HG03060 (cell line): ENCODE measurements at regions not wholly inside any gene's neighbourhood (a gene's known extent, or its start where the extent isn't known, plus 50 kb on each side); places are given as distances from the start of the nearest gene placed in this dataset.
"Not testable (repeated sequence)": the region's sequence is repeated elsewhere in the genome, so short reads cannot be mapped to it uniquely, and the experiment has no call there.

ENCODE experiments used
- ATAC-seq: cut with Tn5 transposase; IDR thresholded peaks from one replicate; pipeline ENCODE4 v1.9.1; 2021; ENCODE audit warnings: low read depth, moderate number of reproducible peaks; ENCODE audit not compliant: unreplicated experiment

DNA sequence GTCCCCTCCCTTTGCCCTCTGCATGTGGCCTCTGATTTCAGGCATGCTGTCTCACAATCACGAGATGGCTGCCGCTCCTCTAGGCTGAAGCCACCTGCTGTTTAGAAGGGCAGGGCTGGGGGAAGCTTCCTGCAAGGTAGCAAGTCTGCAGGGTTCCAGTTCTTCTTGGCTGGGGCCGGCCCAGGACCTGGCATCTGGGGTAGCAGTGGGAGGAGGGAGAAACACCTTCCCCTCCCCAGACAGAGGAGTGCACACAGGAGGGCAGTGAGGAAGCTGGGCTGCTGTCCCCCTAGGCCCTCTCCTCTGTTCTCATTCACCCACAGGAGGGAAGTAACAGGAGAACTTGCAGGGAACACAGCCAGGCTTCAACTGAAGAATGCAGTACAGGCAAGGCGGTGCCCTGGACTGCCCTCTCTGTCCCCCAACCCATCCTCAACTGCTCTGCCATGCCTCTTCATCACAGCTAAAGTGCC lies 345.9 kb upstream of the HS6ST1 start:
- no peak for ATAC-seq

DNA sequence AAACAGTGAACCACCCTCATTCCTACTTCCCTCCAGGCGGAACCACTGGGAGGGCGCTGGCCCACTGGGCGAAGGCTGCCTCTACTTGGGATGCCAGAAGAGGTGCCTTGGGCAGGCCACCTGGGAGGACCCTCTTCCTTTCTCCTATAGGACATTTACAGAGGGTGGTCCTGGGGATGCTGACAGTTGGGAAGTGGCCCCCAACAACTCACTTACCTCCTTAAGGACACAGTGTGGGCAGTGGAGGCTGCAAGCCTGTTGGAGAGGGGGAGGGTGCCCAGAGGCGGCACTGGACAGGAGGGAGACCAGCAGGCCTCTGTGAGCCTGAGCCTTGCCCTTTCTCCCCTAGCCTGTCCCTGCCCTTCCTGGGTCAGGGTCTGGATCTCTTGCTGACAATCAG lies 346.4 kb upstream of the HS6ST1 start:
- no peak for ATAC-seq

DNA sequence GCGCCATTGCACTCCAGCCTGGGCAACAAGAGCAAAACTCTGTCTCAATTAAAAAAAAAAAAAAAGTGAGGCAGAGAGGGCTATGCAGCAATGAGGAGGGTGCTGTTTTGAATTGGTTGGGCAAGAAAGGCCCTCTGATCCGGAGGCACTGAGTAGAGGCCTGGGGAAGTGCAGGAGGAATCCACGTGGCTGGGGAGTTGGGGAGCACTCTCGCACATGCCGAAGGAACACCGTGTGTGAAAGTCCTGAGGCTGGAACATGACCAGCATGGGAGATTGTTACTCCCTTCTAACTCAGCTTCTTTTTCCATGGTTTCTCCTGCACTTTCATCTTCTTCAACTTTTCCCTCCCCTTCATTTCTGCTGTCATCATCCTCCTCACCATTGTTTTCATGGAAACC lies 347.9 kb upstream of the HS6ST1 start:
- ATAC-seq, result no peak

DNA sequence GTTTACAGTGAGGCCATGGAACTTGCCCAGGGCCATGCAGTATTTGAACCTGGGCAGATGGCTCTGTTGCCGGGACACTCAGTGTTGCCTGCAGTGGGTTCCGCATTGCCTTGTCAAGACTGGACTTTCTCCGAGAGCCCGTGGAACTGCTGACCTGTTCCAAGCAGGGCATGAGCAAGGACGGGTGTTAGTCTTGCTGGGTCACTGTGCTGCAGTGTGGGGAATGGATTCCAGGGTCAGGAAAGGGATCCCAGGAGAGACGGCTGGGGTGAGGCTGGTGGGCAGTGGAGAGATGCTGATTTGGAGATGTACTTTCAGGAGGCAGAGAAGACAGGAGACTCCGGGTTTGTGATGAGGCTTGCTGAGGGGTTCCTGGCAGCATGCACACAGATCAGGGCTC lies 348.7 kb upstream of the HS6ST1 start:
- ATAC-seq, result no peak

DNA sequence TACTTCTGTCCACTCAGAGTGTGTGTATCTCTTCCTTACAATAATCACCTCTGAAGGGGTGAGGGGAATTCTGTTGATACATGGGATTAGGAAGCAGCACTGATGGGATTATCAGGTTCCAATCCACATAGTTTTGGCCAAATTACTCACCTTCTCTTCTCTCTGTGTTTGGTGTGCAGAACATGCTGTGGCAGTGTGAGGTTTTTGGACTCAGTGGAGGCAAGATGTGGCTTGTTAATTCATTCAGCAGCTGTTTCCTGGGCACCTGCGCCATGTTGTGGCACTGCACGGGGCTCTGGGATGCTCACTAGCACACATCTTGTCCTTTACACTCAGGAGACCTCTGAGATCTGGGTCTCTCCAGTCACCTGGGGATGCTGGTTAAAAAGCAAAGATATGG lies 350.3 kb upstream of the HS6ST1 start:
- ATAC-seq, result no peak

DNA sequence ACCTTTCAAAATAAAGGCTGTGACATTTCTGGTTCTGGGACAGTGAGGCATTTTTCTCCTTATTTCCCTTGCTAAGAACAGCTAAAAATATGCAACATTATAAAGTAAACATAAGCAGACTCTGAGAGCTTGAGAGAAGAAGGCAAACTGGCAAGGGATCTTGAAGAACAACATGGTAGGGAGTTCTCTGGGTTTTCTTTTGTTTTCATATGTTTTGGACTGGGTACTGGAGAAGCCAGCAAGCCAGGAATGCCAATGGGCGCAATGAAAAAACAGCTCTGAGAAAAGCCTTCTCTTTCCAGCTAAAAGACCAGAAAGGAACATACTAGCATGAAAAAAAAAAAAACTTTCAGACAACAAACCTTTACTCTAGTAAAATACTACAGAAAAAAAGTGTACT lies 351.4 kb upstream of the HS6ST1 start:
- ATAC-seq, result no peak

DNA sequence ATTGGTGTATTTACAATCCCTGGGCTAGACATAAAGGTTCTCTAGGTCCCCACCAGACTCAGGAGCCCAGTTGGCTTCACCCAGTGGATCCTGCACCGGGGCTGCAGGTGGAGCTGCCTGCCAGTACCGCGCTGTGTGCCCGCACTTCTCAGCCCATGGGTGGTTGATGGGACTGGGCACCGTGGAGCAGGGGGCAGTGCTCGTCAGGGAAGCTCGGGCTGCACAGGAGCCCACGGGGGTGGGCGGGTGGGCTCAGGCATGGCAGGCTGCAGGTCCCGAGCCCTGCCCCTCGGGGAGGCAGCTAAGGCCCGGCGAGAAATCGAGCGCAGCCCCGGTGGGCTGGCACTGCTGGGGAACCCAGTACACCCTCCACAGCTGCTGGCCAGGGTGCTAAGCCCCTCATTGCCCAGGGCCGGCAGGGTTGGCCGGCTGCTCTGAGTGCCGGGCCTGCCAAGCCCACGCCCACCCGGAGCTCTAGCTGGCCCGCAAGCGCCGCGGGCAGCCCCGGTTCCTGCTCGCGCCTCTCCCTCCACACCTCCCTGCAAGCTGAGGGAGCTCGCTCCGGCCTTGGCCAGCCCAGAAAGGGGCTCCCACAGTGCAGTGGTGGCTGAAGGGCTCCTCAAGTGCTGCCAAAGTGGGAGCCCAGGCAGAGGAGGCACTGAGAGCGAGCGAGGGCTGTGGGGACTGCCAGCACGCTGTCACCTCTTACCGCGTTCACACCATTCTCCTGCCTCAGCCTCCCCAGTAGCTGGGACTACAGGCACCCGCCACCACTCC lies 353.5 kb upstream of the HS6ST1 start:
- not testable (repeated sequence) for ATAC-seq

DNA sequence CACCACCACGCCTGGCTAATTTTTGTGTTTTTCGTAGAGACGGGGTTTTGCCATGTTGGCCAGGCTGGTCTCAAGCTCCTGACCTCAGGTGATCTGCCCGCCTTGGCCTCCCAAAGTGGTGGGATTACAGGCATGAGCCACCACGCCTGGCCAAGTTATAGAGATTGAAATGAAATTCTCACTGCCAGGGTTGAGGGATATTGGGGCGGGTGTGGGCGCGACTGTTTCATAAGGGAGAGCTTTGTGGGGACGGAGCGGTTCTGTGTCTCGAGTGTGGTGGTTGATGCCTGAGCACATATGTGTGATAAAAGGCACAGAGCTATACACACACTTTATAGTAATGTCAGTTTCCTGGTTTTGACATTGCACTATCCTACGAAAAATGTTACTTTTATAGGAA lies 361.0 kb upstream of the HS6ST1 start:
- not testable (repeated sequence) for ATAC-seq

DNA sequence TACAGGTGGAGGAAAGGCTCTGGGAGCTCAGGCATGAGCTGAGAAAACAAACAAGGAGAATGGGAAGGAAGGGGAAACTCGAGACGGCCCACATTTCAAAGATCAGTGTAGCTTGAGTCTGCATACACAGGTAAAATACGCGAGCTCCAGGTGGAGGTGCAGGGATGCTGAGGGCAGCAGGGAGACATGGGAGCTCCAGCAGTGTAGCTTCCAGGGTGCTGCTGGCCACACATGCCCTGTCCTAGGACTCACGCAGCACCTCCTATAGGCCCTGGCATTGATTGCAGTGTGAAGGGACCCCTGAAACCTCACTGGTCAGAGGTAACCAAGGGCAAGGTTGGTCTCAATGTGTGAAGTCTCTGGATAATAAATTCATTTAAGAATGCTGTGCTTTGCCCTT lies 362.8 kb upstream of the HS6ST1 start:
- ATAC-seq, result no peak

DNA sequence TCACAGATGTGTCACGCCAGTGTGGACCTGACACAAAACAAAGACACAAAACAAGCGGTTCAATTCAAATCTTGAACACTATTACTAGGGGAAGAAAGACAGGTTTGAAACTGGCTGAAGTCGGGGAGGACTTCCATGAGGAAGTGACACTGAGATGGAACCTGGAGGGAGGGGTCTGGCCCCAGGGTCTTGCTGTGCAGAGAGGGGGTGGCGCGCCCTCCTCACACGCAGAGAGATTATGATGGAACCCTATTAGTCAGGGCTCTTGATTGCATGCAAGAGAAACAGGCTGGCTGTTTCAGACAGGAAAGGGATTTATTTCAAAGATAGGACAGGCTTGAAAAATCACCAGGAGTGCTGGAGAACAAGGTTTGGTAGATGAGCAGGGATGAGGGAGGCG lies 363.6 kb upstream of the HS6ST1 start:
- no peak for ATAC-seq

DNA sequence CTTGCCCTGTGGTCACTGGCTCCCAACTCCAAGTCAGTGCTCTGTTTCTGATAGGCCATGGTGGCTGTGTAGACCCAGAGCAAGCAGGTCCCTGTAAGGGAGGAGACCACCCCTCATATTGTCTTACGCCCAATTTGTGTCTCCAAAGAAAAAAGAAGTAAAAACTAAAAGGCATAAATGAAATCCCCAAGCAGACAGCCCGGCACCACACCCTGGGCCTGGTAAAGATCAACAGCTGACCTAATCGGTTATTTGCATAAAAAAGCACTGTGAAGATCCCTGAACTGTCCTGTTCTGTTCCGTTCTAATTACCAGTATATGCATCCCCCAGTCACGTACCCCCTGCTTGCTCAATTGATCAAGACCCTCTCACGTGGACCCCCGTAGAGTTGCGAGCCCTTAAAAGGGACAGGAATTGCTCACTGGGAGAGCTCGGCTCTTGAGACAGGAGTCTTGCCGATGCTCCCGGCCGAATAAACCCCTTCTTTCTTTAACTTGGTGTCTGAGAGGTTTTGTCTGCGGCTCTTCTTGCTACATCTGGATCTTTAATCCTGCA lies 364.1 kb upstream of the HS6ST1 start:
- ATAC-seq, result no peak

DNA sequence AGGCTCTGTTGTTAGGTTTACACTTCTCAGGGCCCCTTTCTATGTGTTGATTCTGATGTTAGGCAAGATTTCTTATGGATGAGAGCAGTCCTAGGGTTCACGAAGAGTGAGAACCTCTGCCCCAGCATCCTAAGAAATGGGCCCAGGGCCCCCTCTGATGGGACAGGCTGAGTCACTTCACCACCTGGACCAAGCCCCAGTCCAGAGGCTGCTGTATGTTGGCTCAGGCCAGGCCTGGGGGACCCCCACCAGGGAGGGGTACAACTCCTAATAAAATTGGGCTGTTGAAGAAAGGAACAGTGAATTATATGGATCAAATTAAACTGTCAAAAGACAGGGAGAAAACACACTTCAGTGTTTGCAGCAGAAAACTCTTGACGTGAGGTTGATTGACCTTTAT lies 365.9 kb upstream of the HS6ST1 start:
- ATAC-seq, result no peak

DNA sequence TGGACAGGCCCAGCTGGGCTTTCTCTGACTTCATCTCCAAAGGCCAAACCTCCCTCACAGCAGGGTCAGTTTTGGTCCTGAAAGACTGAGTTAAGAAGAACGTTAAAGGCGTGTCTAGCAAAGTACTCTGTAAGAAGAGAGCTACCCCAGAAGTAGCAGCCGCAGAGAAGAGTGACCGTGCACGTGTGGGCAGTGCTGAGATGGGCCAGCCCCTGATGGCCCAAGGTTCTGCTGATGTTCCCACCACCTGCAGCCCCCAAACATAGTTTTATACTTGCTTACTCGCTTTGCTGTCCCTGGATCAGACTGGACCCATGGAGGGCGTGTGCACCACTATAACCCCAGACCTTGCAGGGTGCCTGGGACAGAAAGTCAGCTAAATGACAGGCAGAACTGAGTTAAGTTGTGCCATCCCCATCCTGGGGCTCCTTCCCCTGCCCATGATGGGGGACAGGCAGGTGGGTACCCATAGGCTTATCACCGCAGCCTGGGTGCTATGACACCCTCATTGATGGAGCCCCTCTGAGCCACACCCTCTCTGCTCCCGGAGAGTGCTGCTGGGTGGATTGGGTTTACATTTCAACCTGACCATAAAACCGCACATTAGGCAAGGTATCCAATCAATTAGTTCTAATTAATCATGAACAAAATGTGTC lies 367.3 kb upstream of the HS6ST1 start:
- no peak for ATAC-seq

DNA sequence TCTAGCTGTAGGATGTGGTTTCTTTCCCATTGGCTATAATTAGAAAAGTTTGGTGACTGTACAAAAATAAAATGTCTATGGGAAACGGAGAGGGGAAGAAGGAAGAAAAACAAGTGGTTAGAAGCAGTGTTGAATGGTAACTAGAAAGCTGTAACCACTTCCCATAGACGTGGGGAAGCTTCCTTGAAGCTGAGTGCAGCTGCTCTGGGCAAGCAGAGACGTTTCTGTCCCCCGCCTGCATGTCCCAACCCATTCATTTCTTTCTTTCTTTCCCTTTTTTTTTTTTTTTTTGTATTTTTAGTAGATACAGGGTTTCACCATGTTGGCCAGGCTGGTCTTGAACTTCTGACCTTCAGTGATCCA lies 367.8 kb upstream of the HS6ST1 start:
- ATAC-seq, result no peak

DNA sequence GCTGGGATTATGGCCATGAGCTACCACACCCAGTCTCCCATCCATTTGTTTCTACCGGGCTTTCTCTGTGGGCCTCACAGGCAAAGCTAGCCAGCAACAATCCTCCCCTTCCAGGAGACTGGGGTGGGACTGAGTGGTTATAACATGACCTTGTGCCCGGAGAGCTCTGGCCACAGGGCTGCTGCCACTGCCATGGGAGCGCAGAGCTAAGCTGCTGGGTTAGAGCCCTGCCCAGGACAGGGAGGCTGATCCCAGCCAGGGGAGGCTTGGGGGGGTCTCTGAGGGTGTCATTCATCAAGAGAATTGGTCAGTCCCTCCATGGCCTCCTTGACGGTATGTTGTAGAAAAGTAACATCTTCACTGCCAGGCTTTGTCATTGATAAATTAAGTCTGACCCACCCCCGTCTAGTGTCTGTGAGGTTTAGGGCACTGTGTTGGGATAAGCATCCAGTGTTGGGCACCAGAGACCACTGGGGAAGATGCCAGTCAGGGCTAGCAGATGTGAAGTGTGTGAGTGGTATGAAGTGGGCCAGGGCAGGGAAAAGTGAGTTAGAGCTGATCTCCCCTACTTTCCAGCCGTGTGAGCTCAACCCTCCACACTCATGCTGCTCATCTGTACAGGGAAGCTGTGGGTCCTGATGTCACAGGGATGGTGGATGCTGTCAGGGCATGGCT lies 368.4 kb upstream of the HS6ST1 start:
- no peak for ATAC-seq

DNA sequence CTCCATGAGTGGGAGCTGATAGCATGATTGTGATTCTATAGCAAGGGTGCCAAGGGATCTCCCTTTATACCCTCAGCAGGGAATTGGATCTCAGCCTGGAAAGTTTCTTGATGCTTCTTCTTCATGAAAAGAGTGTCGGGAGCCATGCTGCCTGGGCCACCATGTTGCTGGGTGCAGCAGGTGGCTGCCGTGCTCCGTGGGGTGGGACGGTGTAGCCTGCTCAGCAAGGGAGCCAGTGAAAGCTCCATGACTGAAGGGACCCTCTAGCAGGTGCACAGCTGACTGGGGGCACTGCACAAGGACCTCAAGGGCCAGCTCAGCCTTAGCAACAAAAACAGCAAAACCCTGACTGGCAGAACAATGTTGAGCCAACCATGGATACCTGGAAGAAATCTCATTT lies 368.9 kb upstream of the HS6ST1 start:
- ATAC-seq, result no peak

DNA sequence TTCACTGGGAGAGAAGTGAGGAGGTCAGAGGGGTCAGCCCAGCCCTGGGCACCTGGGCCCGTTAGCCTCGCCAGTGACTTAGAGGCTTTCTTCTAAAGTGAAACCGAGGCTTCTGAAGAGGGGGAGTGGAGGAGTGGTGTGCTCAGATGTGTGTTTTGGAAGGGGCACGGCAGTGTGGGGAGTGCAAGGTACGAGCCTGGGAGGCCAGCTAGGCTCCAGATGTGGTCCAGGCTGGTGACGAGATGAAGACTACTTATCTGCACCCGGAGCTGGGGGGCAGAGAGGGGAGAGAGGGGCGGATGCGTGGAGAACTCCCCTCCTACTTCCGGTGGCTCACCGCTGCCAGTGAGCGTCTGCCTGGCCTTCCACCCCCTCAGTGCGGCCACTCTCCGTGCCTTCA lies 371.3 kb upstream of the HS6ST1 start:
- no peak for ATAC-seq

DNA sequence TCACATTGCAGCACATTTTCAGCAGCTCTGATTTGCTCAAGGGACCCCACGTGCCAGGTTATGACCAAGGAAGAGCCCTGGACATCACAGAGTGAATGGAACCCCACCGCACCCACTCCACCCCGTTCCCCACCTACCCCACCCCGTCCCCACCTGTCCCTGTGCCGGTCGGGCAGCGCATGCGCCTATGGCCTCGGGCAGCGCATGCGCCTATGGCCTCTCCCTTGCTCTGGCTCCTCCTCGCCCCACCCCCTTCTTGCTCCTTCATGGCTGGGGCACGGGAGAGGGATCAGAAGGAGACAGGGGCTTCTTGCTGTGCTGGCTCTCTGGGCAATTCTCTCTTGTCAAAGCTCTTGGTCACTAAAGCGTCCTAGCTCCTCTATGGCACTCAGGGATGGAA lies 371.8 kb upstream of the HS6ST1 start:
- no peak for ATAC-seq

DNA sequence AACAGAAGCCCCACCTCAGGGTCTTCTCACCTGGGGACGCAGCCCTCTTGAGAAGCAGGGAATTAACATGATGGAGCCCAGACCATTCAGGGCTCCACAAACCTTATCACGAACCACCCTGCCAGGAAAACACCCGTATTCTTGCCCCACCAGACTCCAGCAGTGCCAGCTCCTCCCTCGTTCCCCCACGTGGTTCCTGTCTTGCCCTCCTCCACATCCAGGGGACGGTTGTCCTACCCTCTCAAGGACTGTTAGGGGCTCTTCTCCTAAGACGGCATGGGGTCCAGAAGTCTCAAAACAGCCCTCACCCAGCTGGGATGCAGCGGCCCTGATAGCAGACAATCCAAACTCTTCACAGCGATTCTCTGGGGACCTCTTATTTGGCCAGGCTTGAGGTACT lies 372.2 kb upstream of the HS6ST1 start:
- ATAC-seq, result no peak

DNA sequence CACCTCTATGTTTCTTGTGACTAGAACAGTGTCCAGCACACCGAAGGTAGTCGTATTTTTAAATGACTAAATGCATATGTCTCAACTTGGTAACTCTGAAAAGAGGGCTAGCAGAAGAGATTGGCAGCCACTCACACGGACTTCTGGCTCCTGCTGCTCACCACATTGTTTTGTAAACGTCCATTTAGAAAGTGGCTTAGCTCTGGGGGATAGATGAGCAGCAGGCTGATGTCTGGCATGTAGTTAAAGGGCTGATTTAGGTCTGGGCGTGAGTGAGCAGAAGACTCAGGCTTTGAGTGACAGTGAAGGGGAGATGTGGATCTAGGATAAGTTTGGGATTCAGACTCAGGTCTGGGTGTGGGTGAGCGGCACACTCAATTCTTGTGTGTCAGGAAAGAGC lies 372.9 kb upstream of the HS6ST1 start:
- ATAC-seq, result no peak

DNA sequence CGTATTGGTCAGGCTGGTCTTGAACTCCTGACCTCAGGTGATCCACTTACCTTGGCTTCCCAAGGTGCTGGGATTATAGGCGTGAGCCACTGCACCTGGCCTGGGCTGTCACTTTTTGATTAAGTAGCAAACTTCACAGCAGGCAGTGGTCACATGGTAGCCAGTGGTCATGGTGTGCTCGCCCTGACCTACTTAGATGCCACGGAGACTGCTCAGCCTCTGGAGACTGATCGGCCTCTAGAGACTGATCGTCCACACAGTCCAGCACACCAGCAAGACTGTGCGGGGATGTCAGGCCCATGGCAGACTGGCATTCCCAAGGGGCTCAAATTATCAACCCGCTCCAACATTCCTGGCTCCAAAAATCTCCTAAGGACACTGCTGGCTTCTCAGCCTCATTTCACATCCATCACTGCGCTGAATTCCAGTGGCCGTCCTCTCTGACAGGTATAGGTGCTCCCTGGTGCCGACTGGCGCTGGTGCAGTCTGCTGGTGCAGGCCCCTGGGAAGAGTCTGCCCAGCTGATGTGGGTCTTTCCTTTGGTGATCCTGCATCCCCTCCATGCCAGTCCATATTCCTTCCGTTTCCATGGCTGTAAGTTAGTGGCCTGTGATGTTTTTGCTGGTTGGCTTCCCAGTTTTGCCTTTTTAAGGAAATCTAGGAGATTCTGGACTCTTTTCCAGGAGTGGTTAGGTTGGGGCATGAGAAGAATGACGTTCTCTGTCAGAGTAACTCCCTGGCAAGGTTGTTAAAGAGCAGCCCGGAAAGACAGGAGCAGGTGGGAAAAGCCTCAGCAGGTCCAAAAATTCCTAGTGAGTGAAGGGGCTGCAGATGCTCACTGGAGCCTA lies 374.5 kb upstream of the HS6ST1 start:
- no peak for ATAC-seq
